RWPE1 (cell line): ENCODE measurements at regions not wholly inside any gene's neighbourhood (a gene's known extent, or its start where the extent isn't known, plus 50 kb on each side); places are given as distances from the start of the nearest gene placed in this dataset.

Source experiments
- CTCF ChIA-PET: fragments of 350-600 bp; sonication (Branson Sonifier 250); formaldehyde crosslinking; extraction: SDS; loops from one replicate; lab custom pipeline; 2021; lab: Yijun Ruan, JAX
- POLR2A ChIA-PET: fragments of 400-600 bp; formaldehyde crosslinking; extraction: SDS; loops from one replicate; lab custom pipeline; 2020; ENCODE audit warnings: antibody characterized with exemption; ENCODE audit not compliant: low non-redundant PET; lab: Yijun Ruan, JAX
- DNase-seq: peaks from one replicate; pipeline ENCODE4 v3.0.0; 2012; ENCODE audit warnings: low spot score
- H3K27ac ChIP-seq: fragments of 450-650 bp; 2 replicates; pipeline ENCODE4 v1.5.1; 2017
- TF ChIP-seq, protein P1 (sequence below): fragments of 450-650 bp; conservative IDR thresholded peaks from 2 replicates; pipeline ENCODE4 v1.5.1; 2017; ENCODE audit warnings: low read depth, mild to moderate bottlenecking

DNA sequence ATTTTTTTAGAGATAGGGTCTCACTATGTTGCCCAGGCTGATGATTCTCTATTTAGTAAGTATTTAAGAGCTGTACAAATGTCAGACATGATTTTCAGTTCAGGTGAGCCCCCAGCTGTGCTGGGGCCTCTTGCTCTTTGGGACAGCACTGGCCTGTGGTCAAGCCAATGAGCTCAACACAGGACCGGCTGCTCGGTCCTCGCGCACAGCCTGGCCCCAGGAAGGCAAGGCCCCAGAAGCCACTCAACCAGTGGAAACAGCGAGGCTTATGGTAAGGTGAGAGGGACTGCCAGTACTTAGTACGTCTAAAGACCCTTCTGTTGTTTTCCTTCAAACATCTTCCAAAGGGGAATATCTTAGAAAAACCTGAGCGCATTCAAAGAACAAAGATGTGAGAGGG lies 211.8 kb downstream of the SKIDA1 start:
- CTCF ChIA-PET, result no interaction called here
- TF ChIP-seq, protein P1, sequence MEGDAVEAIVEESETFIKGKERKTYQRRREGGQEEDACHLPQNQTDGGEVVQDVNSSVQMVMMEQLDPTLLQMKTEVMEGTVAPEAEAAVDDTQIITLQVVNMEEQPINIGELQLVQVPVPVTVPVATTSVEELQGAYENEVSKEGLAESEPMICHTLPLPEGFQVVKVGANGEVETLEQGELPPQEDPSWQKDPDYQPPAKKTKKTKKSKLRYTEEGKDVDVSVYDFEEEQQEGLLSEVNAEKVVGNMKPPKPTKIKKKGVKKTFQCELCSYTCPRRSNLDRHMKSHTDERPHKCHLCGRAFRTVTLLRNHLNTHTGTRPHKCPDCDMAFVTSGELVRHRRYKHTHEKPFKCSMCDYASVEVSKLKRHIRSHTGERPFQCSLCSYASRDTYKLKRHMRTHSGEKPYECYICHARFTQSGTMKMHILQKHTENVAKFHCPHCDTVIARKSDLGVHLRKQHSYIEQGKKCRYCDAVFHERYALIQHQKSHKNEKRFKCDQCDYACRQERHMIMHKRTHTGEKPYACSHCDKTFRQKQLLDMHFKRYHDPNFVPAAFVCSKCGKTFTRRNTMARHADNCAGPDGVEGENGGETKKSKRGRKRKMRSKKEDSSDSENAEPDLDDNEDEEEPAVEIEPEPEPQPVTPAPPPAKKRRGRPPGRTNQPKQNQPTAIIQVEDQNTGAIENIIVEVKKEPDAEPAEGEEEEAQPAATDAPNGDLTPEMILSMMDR, result no peak
- DNase-seq, result no peak
- POLR2A ChIA-PET, result no interaction called here
- no peak overlapping the region for H3K27ac ChIP-seq

DNA sequence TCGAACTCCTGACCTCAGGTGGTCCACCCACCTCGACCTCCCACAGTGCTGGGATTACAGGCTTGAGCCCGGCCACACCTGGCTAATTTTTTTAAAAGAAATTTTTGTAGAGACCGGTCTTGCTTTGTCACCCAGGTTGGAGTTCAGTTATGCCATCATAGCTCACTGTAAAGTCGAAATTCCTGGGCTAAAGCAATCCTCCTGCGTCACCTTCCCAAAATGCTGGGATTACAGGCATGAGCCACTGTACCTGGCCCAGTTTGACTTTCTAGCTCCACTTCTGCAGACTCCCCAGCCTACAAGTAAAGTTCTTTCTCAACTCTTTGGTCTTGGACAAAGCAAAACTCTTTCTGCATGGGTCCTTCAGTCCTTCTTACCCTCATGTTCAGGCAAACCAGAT lies 214.1 kb downstream of the SKIDA1 start:
- no peak for DNase-seq
- H3K27ac ChIP-seq, result no peak overlapping the region
- TF ChIP-seq, protein P1, result no peak
- ChIA-PET CTCF (no interaction called here), POLR2A (no interaction called here)

DNA sequence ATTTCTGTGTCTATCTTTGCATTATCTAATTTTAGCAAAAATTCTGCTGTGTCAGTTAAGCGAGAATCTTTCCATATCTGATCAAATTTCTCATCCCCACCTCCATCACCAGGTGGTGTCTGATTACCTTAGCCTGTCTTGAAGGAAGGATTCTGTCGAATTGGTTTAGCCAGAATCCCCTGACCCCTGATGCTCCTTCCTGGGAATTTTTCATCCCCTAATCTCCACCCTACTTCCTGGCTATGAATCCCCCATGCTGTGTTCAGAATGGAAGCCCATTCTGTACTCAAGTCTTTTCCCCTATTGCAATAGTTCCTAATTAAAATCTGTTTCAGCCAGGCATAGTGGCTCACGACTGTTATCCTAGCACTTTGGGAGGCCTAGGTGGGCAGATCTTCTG lies 216.1 kb downstream of the SKIDA1 start:
- TF ChIP-seq, protein P1, result no peak
- POLR2A ChIA-PET, result no interaction called here
- no peak overlapping the region for H3K27ac ChIP-seq
- CTCF ChIA-PET, result no interaction called here
- DNase-seq, result no peak

DNA sequence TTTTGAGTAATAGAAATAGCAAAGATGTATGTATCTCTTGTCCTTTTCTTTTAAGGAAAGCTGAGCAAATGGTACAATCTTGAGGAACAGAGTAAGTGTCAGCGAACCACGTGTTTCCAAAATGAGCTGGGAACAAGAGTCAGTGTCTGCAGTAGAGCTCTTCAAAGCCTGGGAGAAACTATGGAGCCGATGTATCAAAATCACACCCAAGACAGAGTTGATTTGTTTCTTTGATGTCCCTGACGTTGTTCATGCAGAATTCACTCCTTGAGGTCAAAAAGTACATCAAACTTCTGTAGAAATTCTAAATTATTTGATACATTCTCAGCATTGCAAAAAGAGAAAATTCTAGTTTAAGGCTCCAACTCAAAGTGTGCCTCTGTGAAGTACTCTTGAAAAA lies 216.5 kb downstream of the SKIDA1 start:
- CTCF ChIA-PET, result no interaction called here
- H3K27ac ChIP-seq, result no peak overlapping the region
- no peak for DNase-seq
- TF ChIP-seq, protein P1, result no peak
- POLR2A ChIA-PET, result no interaction called here

DNA sequence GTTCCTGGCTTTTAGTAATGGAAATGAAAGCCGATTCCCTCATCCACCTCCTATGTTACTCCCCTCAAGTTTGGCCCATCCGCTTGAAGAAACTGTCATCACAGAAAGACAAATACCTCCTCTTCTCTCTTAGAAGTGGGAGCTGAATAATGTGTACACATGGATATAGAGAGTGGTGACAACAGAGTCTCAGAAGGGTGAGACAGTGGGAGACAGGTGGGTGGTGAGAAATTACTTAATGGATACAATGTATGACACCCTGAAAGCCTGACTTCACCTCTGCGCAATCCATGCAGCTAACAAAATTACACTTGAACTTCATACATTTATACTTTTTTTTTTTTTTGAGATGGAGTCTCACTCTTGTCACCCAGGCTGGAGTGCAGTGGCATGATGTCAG lies 217.5 kb downstream of the SKIDA1 start:
- TF ChIP-seq, protein P1, result no peak
- H3K27ac ChIP-seq, result no peak overlapping the region
- DNase-seq, result no peak
- ChIA-PET POLR2A (no interaction called here), CTCF (no interaction called here)

DNA sequence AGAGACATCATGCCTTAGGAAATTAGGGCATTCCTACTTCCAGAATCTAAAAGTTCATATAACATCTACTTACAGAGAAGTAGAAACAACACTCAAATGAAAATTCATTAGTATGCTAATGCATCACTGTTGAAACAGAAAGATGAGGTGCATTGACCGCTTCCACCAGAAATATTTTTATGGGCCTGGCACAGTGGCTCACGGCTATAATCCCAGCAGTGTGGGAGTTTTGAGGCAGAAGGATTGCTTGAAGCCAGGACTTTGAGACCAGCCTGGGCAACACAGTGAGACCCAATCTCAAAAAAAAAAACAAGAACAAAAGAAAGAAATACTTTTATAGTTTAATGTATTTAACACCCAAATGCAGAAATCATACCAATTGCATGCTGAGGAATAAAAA lies 220.9 kb downstream of the SKIDA1 start:
- DNase-seq, result no peak
- no peak overlapping the region for H3K27ac ChIP-seq
- POLR2A ChIA-PET, result no interaction called here
- CTCF ChIA-PET, result no interaction called here
- TF ChIP-seq, protein P1, result no peak

DNA sequence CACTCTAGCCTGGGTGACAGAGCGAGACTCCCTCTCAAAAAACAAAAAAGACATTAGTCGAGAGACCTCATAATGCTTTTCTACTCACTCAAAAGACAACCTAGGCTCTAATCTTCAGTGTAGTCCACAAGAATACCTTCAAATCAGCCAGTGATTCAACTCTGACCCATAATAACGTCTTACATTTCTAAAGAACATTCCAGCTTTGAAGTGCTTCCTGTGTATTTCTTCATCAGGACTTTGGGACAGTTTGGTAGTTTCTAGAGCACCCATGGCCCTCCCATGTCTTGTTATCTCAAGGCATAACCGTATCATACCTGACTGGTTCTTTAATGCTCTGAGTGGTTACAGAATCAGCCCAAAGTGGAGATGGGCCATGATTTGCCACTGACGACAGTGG lies 221.3 kb downstream of the SKIDA1 start:
- no peak overlapping the region; the same call in 1 of the 2 replicates for H3K27ac ChIP-seq
- ChIA-PET CTCF (interaction anchor here (0.6 kb wide), 1 partner anchor 21 kb away, joined by 3 read pairs; no protein-coding TSS in a partner anchor), POLR2A (no interaction called here)
- no peak for DNase-seq
- TF ChIP-seq, protein P1, result no peak
